RPMI7951 (cell line): ENCODE measurements at regions not wholly inside any gene's neighbourhood (a gene's known extent, or its start where the extent isn't known, plus 50 kb on each side); places are given as distances from the start of the nearest gene placed in this dataset.
A peak's percentile ranks its signal among the peaks of the same experiment; 100 is the strongest.
"Not testable (repeated sequence)": the region's sequence is repeated elsewhere in the genome, so short reads cannot be mapped to it uniquely, and the experiment has no call there.

ENCODE experiments used
- DNase-seq: peaks from one replicate; pipeline ENCODE4 v3.0.0-alpha.2; 2012; ENCODE audit warnings: low read depth

- DNase-seq = no peak
These were observed 176.2 kb downstream of the SMC2 start for GRCh38 chr9:104269996-104270963.

GRCh38 chr9:104276709-104277245 lies 182.7 kb downstream of the SMC2 start:
- peak; percentile 49 for DNase-seq

- DNase-seq = no peak
These were observed 184.9 kb downstream of the SMC2 start for GRCh38 chr9:104278929-104279496.

GRCh38 chr9:104279535-104280177 lies 185.5 kb downstream of the SMC2 start:
- peak; percentile 26 for DNase-seq

GRCh38 chr9:104280178-104280560 lies 186.1 kb downstream of the SMC2 start:
- DNase-seq = no peak

- no peak for DNase-seq
These were observed 186.6 kb downstream of the SMC2 start for GRCh38 chr9:104280711-104281110.

GRCh38 chr9:104286187-104286586 lies 192.1 kb downstream of the SMC2 start:
- no peak for DNase-seq

GRCh38 chr9:104286799-104287198 lies 192.7 kb downstream of the SMC2 start:
- no peak for DNase-seq

GRCh38 chr9:104287253-104287878 lies 193.3 kb downstream of the SMC2 start:
- no peak for DNase-seq

- DNase-seq = no peak
These were observed 199.8 kb downstream of the SMC2 start for GRCh38 chr9:104293877-104294276.

- DNase-seq = no peak
These were observed 203.9 kb upstream of the OR13F1 start for GRCh38 chr9:104300124-104300523.

GRCh38 chr9:104301755-104302154 lies 202.3 kb upstream of the OR13F1 start:
- no peak for DNase-seq

GRCh38 chr9:104302775-104303174 lies 201.3 kb upstream of the OR13F1 start:
- DNase-seq = no peak

GRCh38 chr9:104304925-104305324 lies 199.1 kb upstream of the OR13F1 start:
- no peak for DNase-seq

GRCh38 chr9:104313396-104314110 lies 190.5 kb upstream of the OR13F1 start:
- no peak for DNase-seq

GRCh38 chr9:104316201-104317009 lies 187.7 kb upstream of the OR13F1 start:
- DNase-seq = not testable (repeated sequence)

GRCh38 chr9:104319198-104319597 lies 184.9 kb upstream of the OR13F1 start:
- DNase-seq = no peak

- DNase-seq = no peak
These were observed 184.4 kb upstream of the OR13F1 start for GRCh38 chr9:104319685-104320084.

GRCh38 chr9:104322596-104322995 lies 181.5 kb upstream of the OR13F1 start:
- DNase-seq = no peak

- not testable (repeated sequence) for DNase-seq
These were observed 179.9 kb upstream of the OR13F1 start for GRCh38 chr9:104323967-104324694.
